ENCODE measurements at regions not wholly inside any gene's neighbourhood (a gene's known extent, or its start where the extent isn't known, plus 50 kb on each side); places are given as distances from the start of the nearest gene placed in this dataset.
"Not testable (repeated sequence)": the region's sequence is repeated elsewhere in the genome, so short reads cannot be mapped to it uniquely, and the experiment has no call there.

- DNase-seq (ENCODE audit: insufficient read length, low spot score), result no peak
- FAIRE-seq, result no peak
- TF ChIP-seq POLR2A (IDR thresholded peaks at IDR 0.05; ENCODE audit: low read depth, low read length) (no peak), POLR2AphosphoS5 (IDR thresholded peaks at IDR 0.05; ENCODE audit: low read depth, low read length) (no peak), POU2F2 (IDR thresholded peaks at IDR 0.05; ENCODE audit: low read depth, low read length) (no peak), TAF1 (IDR thresholded peaks at IDR 0.05; ENCODE audit: low read depth, low read length) (no peak), PAX5 (IDR thresholded peaks at IDR 0.05; ENCODE audit: insufficient read depth, low read length, severe bottlenecking) (no peak), SPI1 (IDR thresholded peaks at IDR 0.05; ENCODE audit: low read depth, low read length) (no peak)
Measured at GRCh38 chr12:30578426-30578825, 117.2 kb downstream of the IPO8 start.

GRCh38 chr12:30573145-30573544, 122.5 kb downstream of the IPO8 start:
- TF ChIP-seq POU2F2 (IDR thresholded peaks at IDR 0.05; ENCODE audit: low read depth, low read length) (no peak), POLR2A (IDR thresholded peaks at IDR 0.05; ENCODE audit: low read depth, low read length) (no peak), TAF1 (IDR thresholded peaks at IDR 0.05; ENCODE audit: low read depth, low read length) (no peak), PAX5 (IDR thresholded peaks at IDR 0.05; ENCODE audit: insufficient read depth, low read length, severe bottlenecking) (no peak), POLR2AphosphoS5 (IDR thresholded peaks at IDR 0.05; ENCODE audit: low read depth, low read length) (no peak), SPI1 (IDR thresholded peaks at IDR 0.05; ENCODE audit: low read depth, low read length) (no peak)
- no peak for FAIRE-seq
- DNase-seq (ENCODE audit: insufficient read length, low spot score), result no peak

- TF ChIP-seq POLR2AphosphoS5 (IDR thresholded peaks at IDR 0.05; ENCODE audit: low read depth, low read length) (no peak), SPI1 (IDR thresholded peaks at IDR 0.05; ENCODE audit: low read depth, low read length) (no peak), PAX5 (IDR thresholded peaks at IDR 0.05; ENCODE audit: insufficient read depth, low read length, severe bottlenecking) (no peak), POU2F2 (IDR thresholded peaks at IDR 0.05; ENCODE audit: low read depth, low read length) (no peak), TAF1 (IDR thresholded peaks at IDR 0.05; ENCODE audit: low read depth, low read length) (no peak), POLR2A (IDR thresholded peaks at IDR 0.05; ENCODE audit: low read depth, low read length) (no peak)
- no peak for FAIRE-seq
- DNase-seq (ENCODE audit: insufficient read length, low spot score), result no peak
Measured at GRCh38 chr12:30570211-30570890, 125.3 kb downstream of the IPO8 start.

GRCh38 chr12:30569426-30569825, 126.2 kb downstream of the IPO8 start:
- DNase-seq (ENCODE audit: insufficient read length, low spot score) (no peak), FAIRE-seq (no peak)
- no peak for TF ChIP-seq POU2F2 (IDR thresholded peaks at IDR 0.05; ENCODE audit: low read depth, low read length)
- TF ChIP-seq POLR2A (IDR thresholded peaks at IDR 0.05; ENCODE audit: low read depth, low read length), result no peak
- no peak for TF ChIP-seq SPI1 (IDR thresholded peaks at IDR 0.05; ENCODE audit: low read depth, low read length)
- TF ChIP-seq TAF1 (IDR thresholded peaks at IDR 0.05; ENCODE audit: low read depth, low read length), result no peak
- no peak for TF ChIP-seq PAX5 (IDR thresholded peaks at IDR 0.05; ENCODE audit: insufficient read depth, low read length, severe bottlenecking)
- TF ChIP-seq POLR2AphosphoS5 (IDR thresholded peaks at IDR 0.05; ENCODE audit: low read depth, low read length), result no peak

GRCh38 chr12:30568453-30568852, 127.2 kb downstream of the IPO8 start:
- FAIRE-seq (no peak), DNase-seq (ENCODE audit: insufficient read length, low spot score) (no peak)
- TF ChIP-seq POLR2AphosphoS5 (IDR thresholded peaks at IDR 0.05; ENCODE audit: low read depth, low read length), result no peak
- no peak for TF ChIP-seq TAF1 (IDR thresholded peaks at IDR 0.05; ENCODE audit: low read depth, low read length)
- TF ChIP-seq PAX5 (IDR thresholded peaks at IDR 0.05; ENCODE audit: insufficient read depth, low read length, severe bottlenecking), result no peak
- TF ChIP-seq SPI1 (IDR thresholded peaks at IDR 0.05; ENCODE audit: low read depth, low read length), result no peak
- no peak for TF ChIP-seq POLR2A (IDR thresholded peaks at IDR 0.05; ENCODE audit: low read depth, low read length)
- TF ChIP-seq POU2F2 (IDR thresholded peaks at IDR 0.05; ENCODE audit: low read depth, low read length), result no peak

GRCh38 chr12:30567082-30567481, 128.6 kb downstream of the IPO8 start:
- TF ChIP-seq POU2F2 (IDR thresholded peaks at IDR 0.05; ENCODE audit: low read depth, low read length), result no peak
- no peak for TF ChIP-seq POLR2A (IDR thresholded peaks at IDR 0.05; ENCODE audit: low read depth, low read length)
- no peak for TF ChIP-seq TAF1 (IDR thresholded peaks at IDR 0.05; ENCODE audit: low read depth, low read length)
- TF ChIP-seq PAX5 (IDR thresholded peaks at IDR 0.05; ENCODE audit: insufficient read depth, low read length, severe bottlenecking), result no peak
- no peak for TF ChIP-seq POLR2AphosphoS5 (IDR thresholded peaks at IDR 0.05; ENCODE audit: low read depth, low read length)
- no peak for TF ChIP-seq SPI1 (IDR thresholded peaks at IDR 0.05; ENCODE audit: low read depth, low read length)
- no peak for FAIRE-seq
- no peak for DNase-seq (ENCODE audit: insufficient read length, low spot score)

- no peak for TF ChIP-seq PAX5 (IDR thresholded peaks at IDR 0.05; ENCODE audit: insufficient read depth, low read length, severe bottlenecking)
- no peak for TF ChIP-seq POLR2AphosphoS5 (IDR thresholded peaks at IDR 0.05; ENCODE audit: low read depth, low read length)
- no peak for TF ChIP-seq SPI1 (IDR thresholded peaks at IDR 0.05; ENCODE audit: low read depth, low read length)
- TF ChIP-seq POLR2A (IDR thresholded peaks at IDR 0.05; ENCODE audit: low read depth, low read length), result no peak
- TF ChIP-seq TAF1 (IDR thresholded peaks at IDR 0.05; ENCODE audit: low read depth, low read length), result no peak
- no peak for TF ChIP-seq POU2F2 (IDR thresholded peaks at IDR 0.05; ENCODE audit: low read depth, low read length)
- FAIRE-seq (no peak), DNase-seq (ENCODE audit: insufficient read length, low spot score) (no peak)
Measured at GRCh38 chr12:30564394-30564793, 131.3 kb downstream of the IPO8 start.

- TF ChIP-seq POLR2A (IDR thresholded peaks at IDR 0.05; ENCODE audit: low read depth, low read length) (no peak), TAF1 (IDR thresholded peaks at IDR 0.05; ENCODE audit: low read depth, low read length) (no peak), POLR2AphosphoS5 (IDR thresholded peaks at IDR 0.05; ENCODE audit: low read depth, low read length) (no peak), PAX5 (IDR thresholded peaks at IDR 0.05; ENCODE audit: insufficient read depth, low read length, severe bottlenecking) (no peak), POU2F2 (IDR thresholded peaks at IDR 0.05; ENCODE audit: low read depth, low read length) (no peak), SPI1 (IDR thresholded peaks at IDR 0.05; ENCODE audit: low read depth, low read length) (no peak)
- FAIRE-seq (no peak), DNase-seq (ENCODE audit: insufficient read length, low spot score) (no peak)
Measured at GRCh38 chr12:30548203-30548602, 147.5 kb downstream of the IPO8 start.

- TF ChIP-seq PAX5 (IDR thresholded peaks at IDR 0.05; ENCODE audit: insufficient read depth, low read length, severe bottlenecking) (no peak), SPI1 (IDR thresholded peaks at IDR 0.05; ENCODE audit: low read depth, low read length) (no peak), POLR2A (IDR thresholded peaks at IDR 0.05; ENCODE audit: low read depth, low read length) (no peak), POU2F2 (IDR thresholded peaks at IDR 0.05; ENCODE audit: low read depth, low read length) (no peak), TAF1 (IDR thresholded peaks at IDR 0.05; ENCODE audit: low read depth, low read length) (no peak), POLR2AphosphoS5 (IDR thresholded peaks at IDR 0.05; ENCODE audit: low read depth, low read length) (no peak)
- FAIRE-seq (no peak), DNase-seq (ENCODE audit: insufficient read length, low spot score) (no peak)
Measured at GRCh38 chr12:30546121-30546520, 149.5 kb downstream of the IPO8 start.

- not testable (repeated sequence) for FAIRE-seq
Measured at GRCh38 chr12:30544704-30545103, 151.0 kb downstream of the IPO8 start.

More at GRCh38 chr12:30544704-30545103, 151.0 kb downstream of the IPO8 start:
- not testable (repeated sequence) for DNase-seq (ENCODE audit: insufficient read length, low spot score)

Measured in GM12891 (cell line).